Body of pancreas (tissue), 4 donors: ENCODE measurements at regions not wholly inside any gene's neighbourhood (a gene's known extent, or its start where the extent isn't known, plus 50 kb on each side); places are given as distances from the start of the nearest gene placed in this dataset.
"Not testable (repeated sequence)": the region's sequence is repeated elsewhere in the genome, so short reads cannot be mapped to it uniquely, and the experiment has no call there.

ENCODE experiments used
- CTCF ChIP-seq, 7 experiments: fragments of 450-650 bp in 4 of 7; fragments of 200-600 bp in 3 of 7; sonication (generic) in 3 of 7; IDR thresholded peaks; one replicate each; pipeline ENCODE4 v1.5.1; 2016 to 2019; ENCODE audit warnings: antibody characterized with exemption in 7 of 7
- POLR2A ChIP-seq, 3 donors: fragments of 450-650 bp; IDR thresholded peaks; one replicate each; pipeline ENCODE4 v1.6.1; 2016; ENCODE audit warnings: antibody characterized with exemption in 3 of 3, mild to moderate bottlenecking in 2 of 3

GRCh38 chr6:112541847-112542246 is 194.7 kb downstream of the RFPL4B start:
- TF ChIP-seq CTCF, POLR2A (IDR thresholded peaks at IDR 0.05): not testable (repeated sequence)
